GM12878 (cell line): ENCODE measurements at regions not wholly inside any gene's neighbourhood (a gene's known extent, or its start where the extent isn't known, plus 50 kb on each side); places are given as distances from the start of the nearest gene placed in this dataset.

ENCODE experiments used
- ATAC-seq: fragments of 200-7000 bp; cut with Tn5 transposase; 3 replicates; pipeline ENCODE4 v1.9.1; 2020; ENCODE audit warnings: mild to moderate bottlenecking, moderate library complexity
- BruUV-seq: library from RNA; stranded (reverse); fragments of 400-500 nt; replicated peaks from 2 replicates; lab custom pipeline; 2021; lab: Mats Ljungman, UMichigan
- CTCF ChIA-PET: fragments of 300-600 bp; sonication (Branson Sonifier 250); formaldehyde crosslinking; extraction: SDS; loops from one replicate; lab custom pipeline; 2021; ENCODE audit warnings: inconsistent platforms; lab: Yijun Ruan, JAX
- POLR2A ChIA-PET: fragments of 350-600 bp; formaldehyde crosslinking; extraction: SDS; loops from one replicate; lab custom pipeline; 2021; ENCODE audit warnings: inconsistent platforms; lab: Charles Lee
- RAD21 ChIA-PET: fragments of 300-600 bp; sonication (Branson Sonifier 250); formaldehyde crosslinking; loops from one replicate; lab custom pipeline; 2023; ENCODE audit warnings: antibody characterized with exemption; ENCODE audit not compliant: unreplicated experiment; lab: Charles Lee
- SMC1A ChIA-PET: fragments of 300-600 bp; sonication (Branson Sonifier 250); formaldehyde crosslinking; loops from one replicate; lab custom pipeline; 2023; ENCODE audit not compliant: unreplicated experiment, uncharacterized antibody; lab: Charles Lee
- DNase-seq: peaks from one replicate; pipeline ENCODE4 v3.0.0-alpha.2; 2011; ENCODE audit warnings: low read depth, low spot score
- FAIRE-seq: peaks from 3 replicates; lab custom pipeline; 2011; peaks lifted over from hg19 to GRCh38; lab: Jason Lieb, UNC
- H2AFZ ChIP-seq: 2 replicates; pipeline ENCODE4 v1.6.0; 2011; ENCODE audit warnings: low read depth, low read length, control low read depth; ENCODE audit not compliant: control insufficient read depth
- H3K27ac ChIP-seq: 2 replicates; pipeline ENCODE4 v1.5.1; 2011; ENCODE audit warnings: control low read depth; ENCODE audit not compliant: control insufficient read depth, insufficient read depth
- H3K27me3 ChIP-seq, 2 experiments: replicated peaks in 1 of 2; 2 replicates each; pipeline versions ENCODE4 v1.6.0 to v1.6.1; 2011; ENCODE audit warnings: low read length in 1 of 2; ENCODE audit not compliant: control insufficient read depth in 2 of 2, insufficient read depth in 2 of 2
- H3K36me3 ChIP-seq, 2 experiments: 2 replicates each; pipeline ENCODE4 v1.5.1; 2011; ENCODE audit warnings: low read length in 1 of 2; ENCODE audit not compliant: control insufficient read depth in 2 of 2, insufficient read depth in 2 of 2
- H3K4me1 ChIP-seq: 2 replicates; pipeline ENCODE4 v1.6.1; 2011; ENCODE audit warnings: mild to moderate bottlenecking, low read length, moderate library complexity, mixed read lengths; ENCODE audit not compliant: control insufficient read depth, insufficient read depth
- H3K4me2 ChIP-seq: 2 replicates; pipeline ENCODE4 v1.6.0; 2011; ENCODE audit warnings: control low read depth; ENCODE audit not compliant: control insufficient read depth, insufficient read depth
- H3K4me3 ChIP-seq: fragments of 200-600 bp; sonication (generic); 2 replicates; pipeline ENCODE4 v1.5.1; 2016
- H3K79me2 ChIP-seq: 2 replicates; pipeline ENCODE4 v1.6.0; 2011; ENCODE audit warnings: low read length; ENCODE audit not compliant: control insufficient read depth, insufficient read depth
- H3K9ac ChIP-seq: 2 replicates; pipeline ENCODE4 v1.8.0; 2011; ENCODE audit warnings: low read length, control low read depth, mixed read lengths; ENCODE audit not compliant: control insufficient read depth, insufficient read depth
- H3K9me3 ChIP-seq: replicated peaks from 3 replicates; pipeline ENCODE4 v1.5.1; 2011; ENCODE audit warnings: mild to moderate bottlenecking, low read length; ENCODE audit not compliant: control insufficient read depth, insufficient read depth
- H4K20me1 ChIP-seq: 2 replicates; pipeline ENCODE4 v1.6.0; 2011; ENCODE audit not compliant: control insufficient read depth, insufficient read depth
- BCLAF1 ChIP-seq: fragments of 450-650 bp; IDR thresholded peaks from 2 replicates; pipeline ENCODE4 v1.6.1; 2017; ENCODE audit warnings: antibody characterized with exemption, mild to moderate bottlenecking, moderate library complexity
- CEBPZ ChIP-seq: fragments of 150-350 bp; IDR thresholded peaks from 2 replicates; pipeline ENCODE4 v1.6.1; 2016; ENCODE audit warnings: low read depth, low read length
- CHD1 ChIP-seq: IDR thresholded peaks from 2 replicates; pipeline ENCODE4 v1.6.1; 2012; ENCODE audit warnings: low read depth, low read length, improper control_type of control experiment
- E2F8 ChIP-seq: fragments of 450-650 bp; IDR thresholded peaks from 2 replicates; pipeline ENCODE4 v1.6.1; 2018; ENCODE audit warnings: mild to moderate bottlenecking, low read depth, moderate library complexity; ENCODE audit not compliant: partially characterized antibody
- MXI1 ChIP-seq: fragments of 150-350 bp; IDR thresholded peaks from 2 replicates; pipeline ENCODE4 v1.6.1; 2011; ENCODE audit warnings: low read depth, mild to moderate bottlenecking, inconsistent platforms, low read length, improper control_type of control experiment
- MYB ChIP-seq: fragments of 150-350 bp; IDR thresholded peaks from 2 replicates; pipeline ENCODE4 v1.6.1; 2014; ENCODE audit warnings: mild to moderate bottlenecking, low read depth, low read length, borderline replicate concordance
- NFYB ChIP-seq: IDR thresholded peaks from 2 replicates; pipeline ENCODE4 v1.6.1; 2011; ENCODE audit warnings: low read depth, mild to moderate bottlenecking, low read length, improper control_type of control experiment, moderate library complexity; ENCODE audit not compliant: insufficient read depth
- NRF1 ChIP-seq: conservative IDR thresholded peaks from 2 replicates; pipeline ENCODE4 v1.6.1; 2011; ENCODE audit warnings: mild to moderate bottlenecking, low read depth, low read length, improper control_type of control experiment
- POU2F2 ChIP-seq: IDR thresholded peaks from 3 replicates; pipeline ENCODE4 v1.6.1; 2011; ENCODE audit warnings: low read depth, mild to moderate bottlenecking, low read length, borderline replicate concordance
- RELB ChIP-seq: fragments of 450-650 bp; IDR thresholded peaks from 2 replicates; pipeline ENCODE4 v1.6.1; 2017; ENCODE audit warnings: low read depth, mild to moderate bottlenecking, moderate library complexity
- SP1 ChIP-seq: IDR thresholded peaks from one replicate; pipeline ENCODE4 v1.6.1; 2011; ENCODE audit warnings: low read depth, low read length
- WRNIP1 ChIP-seq: IDR thresholded peaks from 2 replicates; pipeline ENCODE4 v1.6.1; 2011; ENCODE audit warnings: low read depth, low read length, improper control_type of control experiment, borderline replicate concordance
- ZZZ3 ChIP-seq: IDR thresholded peaks from 2 replicates; pipeline ENCODE4 v1.6.1; 2011; ENCODE audit warnings: low read depth; ENCODE audit not compliant: control insufficient read depth, insufficient read length
- WGBS: methylation state at CpG from one replicate; pipeline ENCODE4 v1.1.6; 2016; ENCODE audit warnings: low lambda C conversion rate; ENCODE audit not compliant: insufficient replicate concordance, insufficient coverage; ENCODE audit errors: missing lambda C conversion rate; 5-methylcytosine and 5-hydroxymethylcytosine counted together
- in situ Hi-C: fragments of 300-500 bp; cut with MboI; formaldehyde crosslinking; loops from 9 replicates; pipeline ENCODE4 v1.14.3; 2018; ENCODE audit warnings: mixed read lengths
- intact Hi-C: fragments of 100-400 bp; cut with micrococcal nuclease; formaldehyde crosslinking; loops from one replicate; pipeline ENCODE4 v1.14.2; 2022; ENCODE audit not compliant: unreplicated experiment

- RAD21 ChIA-PET: no interaction called here
- in situ Hi-C loops (no loop called here), intact Hi-C loops (no loop called here)
- no peak for DNase-seq
- no peak for FAIRE-seq
- no TSS peak for BruUV-seq
- CTCF ChIA-PET: no interaction called here
- 78% methylated on average over 2 of the region's 2 CpGs for WGBS
- H3K79me2 ChIP-seq: no peaks in the 10 kb centered on the region
- no peak overlapping the region for H2AFZ ChIP-seq
- no peak for ATAC-seq
- no peak overlapping the region for H3K9ac ChIP-seq
- no peak overlapping the region for H3K27ac ChIP-seq
- H3K4me2 ChIP-seq: no peak overlapping the region
- SMC1A ChIA-PET: no interaction called here
- no peaks in the 10 kb centered on the region; the same call in 2 of the 3 replicates for H3K9me3 ChIP-seq
- no peaks in the 10 kb centered on the region for H4K20me1 ChIP-seq
- no peaks in the 10 kb centered on the region for H3K27me3 ChIP-seq
- POLR2A ChIA-PET: no interaction called here
- H3K36me3 ChIP-seq: no peaks in the 10 kb centered on the region
- no peaks in the 10 kb centered on the region for H3K4me1 ChIP-seq
- H3K4me3 ChIP-seq: no peak overlapping the region
- TF ChIP-seq MYB: no peak
- no peak for TF ChIP-seq ZZZ3
- no peak for TF ChIP-seq SP1
- TF ChIP-seq E2F8: no peak
- TF ChIP-seq NRF1: no peak
- TF ChIP-seq BCLAF1: no peak
- TF ChIP-seq CEBPZ: no peak
- TF ChIP-seq CHD1: no peak
- TF ChIP-seq RELB: no peak
- no peak for TF ChIP-seq POU2F2
- no peak for TF ChIP-seq WRNIP1
- TF ChIP-seq NFYB: no peak
- TF ChIP-seq MXI1: no peak
These were observed 379.9 kb downstream of the GABRB3 start for GRCh38 chr15:26392956-26393355.
